Stimulated activated memory B cell treated with anti-CD40 and anti-IgM and Interleukin-4, amounts not matched to agents 10 μg/mL and 1 μg/mL and 100 μg/mL, for 72 hours (primary cell): ENCODE measurements at regions not wholly inside any gene's neighbourhood (a gene's known extent, or its start where the extent isn't known, plus 50 kb on each side); places are given as distances from the start of the nearest gene placed in this dataset.
A peak's percentile ranks its signal among the peaks of the same experiment; 100 is the strongest.

ENCODE experiments used
- ATAC-seq: fragments of 150-1000 bp; cut with Tn5 transposase; 2 replicates; pipeline ENCODE4 v1.10.0; 2021
- H3K27ac Mint-ChIP-seq: one replicate; pipeline ENCODE4 v1.8.0; 2022; ENCODE audit warnings: mild to moderate bottlenecking, mixed read lengths
- H3K27me3 Mint-ChIP-seq: one replicate; pipeline ENCODE4 v1.8.0; 2022; ENCODE audit warnings: mixed read lengths
- H3K36me3 Mint-ChIP-seq: one replicate; pipeline ENCODE4 v1.8.0; 2022; ENCODE audit warnings: mixed read lengths
- H3K4me1 Mint-ChIP-seq: one replicate; pipeline ENCODE4 v1.8.0; 2022; ENCODE audit warnings: mixed read lengths
- H3K4me3 Mint-ChIP-seq: one replicate; pipeline ENCODE4 v1.8.0; 2022; ENCODE audit warnings: mild to moderate bottlenecking, moderate library complexity, mixed read lengths
- H3K9me3 Mint-ChIP-seq: one replicate; pipeline ENCODE4 v1.8.0; 2022; ENCODE audit warnings: mixed read lengths

DNA sequence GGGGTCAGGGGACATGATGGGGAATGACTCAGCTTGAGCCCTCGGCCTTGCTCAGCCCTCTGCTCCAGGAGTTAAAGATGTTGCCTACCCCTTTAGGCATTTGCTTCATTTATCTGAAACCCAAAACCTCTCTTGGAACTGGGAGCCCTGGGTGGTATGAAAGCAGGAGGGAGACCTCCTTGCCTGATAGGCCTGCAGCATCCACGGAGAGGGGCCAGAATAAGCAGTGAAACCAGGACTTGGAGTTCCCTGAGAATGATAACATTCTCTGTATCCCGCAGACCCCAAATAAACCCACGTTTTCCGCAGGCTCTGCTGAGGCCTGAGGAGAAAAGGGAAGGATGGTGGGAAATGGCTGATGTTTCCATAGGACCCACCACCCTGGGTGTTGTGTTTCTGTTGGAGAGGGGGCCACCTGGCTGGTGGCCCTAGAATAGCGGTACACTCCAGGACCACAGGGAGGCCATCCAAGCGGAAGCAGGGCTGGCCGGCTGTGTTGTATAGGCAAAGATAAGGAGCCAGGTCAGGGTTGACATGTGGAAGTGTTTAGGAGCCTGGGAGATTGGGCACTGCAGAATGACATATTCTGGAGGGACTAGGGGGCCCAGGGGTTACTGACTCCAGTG, 77.4 kb downstream of the FOXD2 start:
- no peak for ATAC-seq
- H3K4me3 Mint-ChIP-seq: no peak overlapping the region
- H3K36me3 Mint-ChIP-seq: no peaks in the 10 kb centered on the region
- peaks cover 50% of the 10 kb centered on the region for H3K27me3 Mint-ChIP-seq
- H3K9me3 Mint-ChIP-seq: peaks cover 3% of the 10 kb centered on the region
- no peak overlapping the region for H3K27ac Mint-ChIP-seq
- no peaks in the 10 kb centered on the region for H3K4me1 Mint-ChIP-seq

DNA sequence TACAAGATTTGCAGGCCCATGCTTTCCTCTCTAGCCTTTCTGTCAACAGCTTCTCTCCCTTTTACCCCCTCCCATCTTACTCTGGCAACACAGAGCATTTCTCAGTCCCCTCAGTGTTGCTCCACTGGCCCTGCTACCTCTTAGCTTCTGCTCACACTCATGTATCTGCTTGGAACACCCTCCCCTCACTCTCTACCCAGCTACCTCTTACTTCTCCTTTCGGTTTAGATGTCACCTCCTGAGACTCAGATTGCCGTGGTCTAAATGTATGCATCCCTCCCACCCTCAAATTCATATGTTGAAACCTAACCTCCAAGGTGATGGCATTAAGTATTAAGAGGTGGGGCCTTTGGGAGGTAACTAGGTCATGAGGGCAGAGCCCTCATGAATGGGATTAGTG, 80.1 kb downstream of the FOXD2 start:
- H3K36me3 Mint-ChIP-seq: no peaks in the 10 kb centered on the region
- H3K9me3 Mint-ChIP-seq: no peaks in the 10 kb centered on the region
- peaks cover 36% of the 10 kb centered on the region for H3K27me3 Mint-ChIP-seq
- no peaks in the 10 kb centered on the region for H3K4me1 Mint-ChIP-seq
- H3K27ac Mint-ChIP-seq: no peak overlapping the region
- no peak for ATAC-seq
- no peak overlapping the region for H3K4me3 Mint-ChIP-seq

DNA sequence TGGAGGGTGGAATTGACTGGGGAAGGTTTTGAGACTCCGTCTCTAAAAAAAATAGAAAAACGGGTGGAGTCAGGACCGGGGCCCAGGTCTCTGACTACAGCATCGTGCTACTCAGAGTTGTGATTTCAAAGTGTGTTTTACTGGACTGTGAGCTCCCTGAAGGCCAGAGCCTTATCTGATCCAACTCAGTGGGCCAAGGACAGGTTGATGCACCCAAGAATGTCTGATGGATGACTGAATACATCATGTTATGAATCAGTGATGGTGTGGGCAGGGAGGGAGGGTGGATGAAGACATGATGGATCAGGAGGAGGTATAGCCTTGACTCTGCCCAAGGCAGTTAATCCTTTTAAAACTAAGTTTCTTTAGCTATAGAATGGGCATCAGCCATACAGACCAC, 81.6 kb downstream of the FOXD2 start:
- Mint-ChIP-seq H3K4me3 (no peak overlapping the region), H3K27ac (no peak overlapping the region), H3K9me3 (no peaks in the 10 kb centered on the region), H3K27me3 (peaks cover 47% of the 10 kb centered on the region), H3K36me3 (no peaks in the 10 kb centered on the region), H3K4me1 (no peaks in the 10 kb centered on the region)
- ATAC-seq: no peak

DNA sequence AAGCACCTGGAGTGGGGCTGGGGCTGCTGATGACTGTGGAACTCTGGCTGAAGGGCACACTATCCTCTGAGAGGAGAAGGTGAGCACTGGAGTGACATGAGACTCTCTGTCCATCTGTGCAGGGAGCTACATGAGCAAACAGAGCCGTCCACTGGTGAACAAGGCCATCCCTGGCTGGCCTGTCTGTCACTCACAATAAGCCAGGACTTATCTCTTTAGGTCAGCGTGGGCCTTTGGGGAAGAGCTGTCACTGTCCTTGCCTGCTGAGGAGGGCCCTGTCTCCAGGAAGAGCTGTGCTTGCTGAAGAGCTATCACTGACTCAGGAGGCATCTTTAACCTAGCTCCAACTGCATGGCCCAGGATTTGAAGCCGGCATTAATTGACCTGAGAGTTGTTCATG, 82.1 kb downstream of the FOXD2 start:
- no peak overlapping the region for H3K4me3 Mint-ChIP-seq
- no peak overlapping the region for H3K27ac Mint-ChIP-seq
- no peaks in the 10 kb centered on the region for H3K9me3 Mint-ChIP-seq
- H3K4me1 Mint-ChIP-seq: no peaks in the 10 kb centered on the region
- ATAC-seq: no peak
- no peaks in the 10 kb centered on the region for H3K36me3 Mint-ChIP-seq
- H3K27me3 Mint-ChIP-seq: peaks cover 52% of the 10 kb centered on the region

DNA sequence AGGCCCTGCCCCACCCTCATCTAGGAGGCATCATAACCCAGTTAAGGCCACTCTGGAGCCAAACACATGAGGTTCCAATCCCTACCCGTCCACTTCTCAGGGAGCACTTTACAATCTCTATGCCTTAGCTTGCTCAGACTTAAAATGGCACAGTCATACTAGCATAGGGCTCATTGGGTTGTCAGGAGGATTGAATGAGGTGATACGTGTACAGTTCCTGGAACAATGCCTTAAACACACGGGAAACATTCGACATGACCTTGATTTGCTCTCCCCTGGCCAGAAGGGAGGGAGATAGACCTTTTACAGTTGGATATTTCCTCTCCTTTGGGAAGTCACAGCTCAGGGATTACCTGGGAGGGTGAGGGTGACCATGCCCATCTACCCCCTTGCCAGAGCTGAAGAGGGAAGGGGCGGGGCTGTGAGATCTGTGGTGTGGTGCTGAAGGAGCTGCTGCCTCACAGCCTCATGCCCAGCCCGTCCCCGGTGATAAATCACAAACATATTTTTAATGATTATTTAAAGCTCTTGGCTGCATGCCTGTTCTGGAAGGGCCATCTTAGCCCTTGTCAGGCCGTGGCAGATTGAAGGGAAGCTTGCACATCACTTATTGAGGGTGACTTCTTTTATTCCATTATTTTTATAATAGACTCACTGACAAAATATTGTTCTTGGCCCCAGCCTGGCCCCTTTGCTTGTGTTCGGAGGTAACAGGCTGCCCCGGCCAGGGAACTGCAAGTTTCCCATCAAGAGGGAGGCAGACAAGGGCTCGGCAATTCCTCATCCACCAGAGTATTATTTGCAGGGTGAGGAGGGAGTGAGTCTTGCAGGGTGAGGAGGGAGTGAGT, 83.4 kb downstream of the FOXD2 start:
- Mint-ChIP-seq H3K4me3 (no peak overlapping the region), H3K9me3 (no peaks in the 10 kb centered on the region), H3K4me1 (no peaks in the 10 kb centered on the region), H3K27ac (no peak overlapping the region), H3K36me3 (no peaks in the 10 kb centered on the region), H3K27me3 (peaks cover 45% of the 10 kb centered on the region)
- no peak for ATAC-seq

DNA sequence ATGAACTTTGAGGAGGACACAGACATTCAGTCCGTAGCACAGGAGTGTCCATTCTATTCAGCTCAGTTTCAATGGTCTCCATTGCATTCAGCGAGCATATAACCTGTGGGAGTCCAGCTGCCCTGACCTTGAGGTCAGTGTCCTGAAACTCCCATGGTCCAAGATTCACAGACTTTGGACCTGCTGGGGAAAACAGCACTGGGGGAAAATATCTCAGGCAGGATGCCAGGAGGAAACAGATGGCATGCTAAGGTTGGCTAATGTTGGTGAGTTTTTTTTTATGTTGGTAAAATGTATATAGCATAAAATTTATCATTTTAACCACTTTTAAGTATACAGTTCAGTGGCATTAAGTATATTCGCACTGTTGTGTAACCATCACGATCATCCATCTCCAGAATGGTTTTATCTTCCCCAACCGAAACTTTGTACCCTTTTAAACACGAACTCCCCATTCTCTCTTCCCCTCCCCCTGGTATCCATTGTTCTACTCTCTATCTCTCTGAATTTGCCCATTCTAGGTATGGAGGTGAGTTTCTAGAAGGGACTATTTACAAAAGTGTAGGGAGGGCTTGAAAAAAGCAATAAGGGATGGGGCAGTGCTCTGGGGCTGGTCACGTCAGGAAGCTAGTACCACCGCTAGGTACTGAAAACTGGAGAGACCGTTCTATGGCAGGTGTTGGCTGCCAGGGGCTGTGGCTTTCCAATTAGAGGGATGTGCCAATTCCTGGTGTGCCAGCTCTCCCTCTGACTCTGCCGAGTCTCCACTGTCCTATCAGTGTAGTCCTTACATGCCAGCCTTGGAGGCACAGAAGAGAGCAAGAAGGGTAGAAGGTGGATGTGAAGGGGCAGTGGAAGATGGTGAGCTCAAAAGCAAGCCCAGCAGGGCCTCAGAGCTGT, 85.3 kb downstream of the FOXD2 start:
- Mint-ChIP-seq H3K4me1 (no peaks in the 10 kb centered on the region), H3K36me3 (no peaks in the 10 kb centered on the region), H3K4me3 (no peak overlapping the region), H3K9me3 (peaks cover 5% of the 10 kb centered on the region), H3K27ac (no peak overlapping the region), H3K27me3 (peaks cover 43% of the 10 kb centered on the region)
- ATAC-seq: no peak

DNA sequence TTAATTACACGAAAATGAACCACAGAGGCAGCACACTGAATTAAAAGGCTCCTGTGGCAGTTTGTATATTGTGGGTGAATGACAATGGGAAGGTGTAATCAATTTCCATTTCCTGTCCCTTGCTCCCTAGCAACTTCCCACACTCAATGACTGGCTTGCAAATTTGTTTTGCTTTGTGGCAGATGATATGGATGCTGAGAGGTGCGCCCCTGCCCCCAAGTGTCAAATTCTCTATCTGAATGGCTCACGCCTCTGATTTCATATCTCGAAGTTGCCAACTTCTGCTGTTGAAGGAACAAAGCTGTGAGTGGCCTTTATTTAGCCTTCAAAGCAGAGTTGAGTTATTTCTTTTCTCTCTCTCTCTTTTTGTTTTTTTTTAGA, 86.0 kb downstream of the FOXD2 start:
- H3K4me3 Mint-ChIP-seq: no peak overlapping the region
- peaks cover 5% of the 10 kb centered on the region for H3K9me3 Mint-ChIP-seq
- H3K4me1 Mint-ChIP-seq: no peaks in the 10 kb centered on the region
- ATAC-seq: no peak
- H3K27ac Mint-ChIP-seq: no peak overlapping the region
- H3K27me3 Mint-ChIP-seq: peaks cover 43% of the 10 kb centered on the region
- H3K36me3 Mint-ChIP-seq: no peaks in the 10 kb centered on the region

DNA sequence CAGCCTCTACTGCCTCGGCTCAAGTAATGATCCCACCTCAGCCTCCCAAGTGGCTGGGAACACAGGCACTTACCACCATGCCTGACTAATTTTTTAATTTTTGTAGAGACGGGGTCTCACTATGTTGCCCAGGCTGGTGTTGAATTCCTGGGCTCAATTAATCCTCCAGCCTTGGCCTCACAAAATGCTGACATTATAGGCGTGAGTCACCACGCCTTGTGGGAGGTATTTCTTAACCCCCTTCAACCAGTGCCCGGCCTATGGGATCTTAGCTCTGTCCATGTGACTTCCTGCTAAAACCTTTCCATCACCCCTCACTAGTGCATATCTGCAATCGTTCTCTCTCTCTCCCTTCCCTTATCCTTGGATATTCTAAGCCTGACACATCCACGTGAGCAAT, 86.4 kb downstream of the FOXD2 start:
- Mint-ChIP-seq H3K4me3 (no peak overlapping the region), H3K4me1 (no peaks in the 10 kb centered on the region), H3K27me3 (peaks cover 43% of the 10 kb centered on the region), H3K9me3 (peaks cover 5% of the 10 kb centered on the region), H3K36me3 (no peaks in the 10 kb centered on the region), H3K27ac (no peak overlapping the region)
- ATAC-seq: no peak

DNA sequence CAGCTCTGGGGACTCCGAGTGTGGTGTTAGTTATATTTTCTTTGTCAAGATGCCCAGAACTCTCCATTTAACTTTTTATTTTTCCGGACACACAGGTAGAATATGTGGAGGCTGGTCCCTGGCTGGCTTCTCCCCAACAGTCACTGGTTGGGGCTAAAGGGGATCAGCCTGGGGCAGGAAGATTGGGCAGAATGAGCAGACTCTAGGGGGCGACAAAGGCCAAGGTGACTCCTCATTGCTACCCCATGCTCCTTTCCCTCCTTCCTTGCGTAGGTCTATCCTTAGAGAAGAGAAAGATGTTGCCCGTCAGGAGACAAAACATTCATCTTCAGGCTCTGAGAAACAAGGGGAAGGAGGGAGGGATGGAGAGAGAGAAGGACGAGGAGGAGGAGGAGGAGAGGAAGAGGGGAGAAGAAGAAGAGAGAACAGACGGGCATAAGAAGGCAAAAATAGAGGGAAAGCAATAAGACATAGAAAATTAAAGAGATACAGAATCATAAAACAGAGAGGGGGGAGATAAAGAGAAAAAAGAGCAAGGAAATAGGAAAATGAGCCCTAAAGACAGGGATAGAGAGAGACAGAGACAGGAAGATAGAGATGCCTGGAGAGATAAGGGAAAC, 89.9 kb downstream of the FOXD2 start:
- ATAC-seq: no peak
- H3K4me3 Mint-ChIP-seq: no peak overlapping the region
- H3K9me3 Mint-ChIP-seq: peaks cover 5% of the 10 kb centered on the region
- no peaks in the 10 kb centered on the region for H3K4me1 Mint-ChIP-seq
- no peaks in the 10 kb centered on the region for H3K36me3 Mint-ChIP-seq
- H3K27ac Mint-ChIP-seq: no peak overlapping the region
- peaks cover 68% of the 10 kb centered on the region for H3K27me3 Mint-ChIP-seq

DNA sequence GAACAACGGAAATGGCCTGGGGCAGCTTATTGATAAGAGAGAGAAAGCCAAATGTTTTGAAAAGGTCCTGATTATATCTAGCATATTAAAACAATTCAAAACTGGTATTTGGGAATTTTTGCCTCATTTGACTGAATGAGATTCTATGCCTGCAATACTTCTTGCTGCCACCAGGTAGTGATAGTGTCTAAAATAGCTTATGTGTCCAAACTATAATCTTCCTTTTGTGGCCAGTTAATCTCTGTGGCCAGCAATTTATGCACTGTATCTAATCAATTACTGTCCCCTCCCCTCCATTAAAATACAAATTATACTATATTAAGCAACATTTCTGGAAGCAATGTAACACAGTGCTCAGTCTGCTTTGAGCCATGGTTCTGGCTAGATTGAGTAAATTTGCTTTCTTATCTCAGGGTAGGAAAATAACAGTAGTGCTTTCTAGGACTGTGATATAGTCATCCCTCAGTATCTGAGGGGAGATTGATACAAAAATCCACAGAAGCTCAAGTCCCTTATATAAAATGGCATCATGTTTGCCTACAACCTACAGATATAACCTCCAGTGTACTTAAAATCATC, 91.8 kb downstream of the FOXD2 start:
- H3K4me3 Mint-ChIP-seq: no peak overlapping the region
- peaks cover 5% of the 10 kb centered on the region for H3K9me3 Mint-ChIP-seq
- peaks cover 11% of the 10 kb centered on the region for H3K4me1 Mint-ChIP-seq
- ATAC-seq: no peak
- no peaks in the 10 kb centered on the region for H3K36me3 Mint-ChIP-seq
- H3K27ac Mint-ChIP-seq: no peak overlapping the region
- peaks cover 68% of the 10 kb centered on the region for H3K27me3 Mint-ChIP-seq

DNA sequence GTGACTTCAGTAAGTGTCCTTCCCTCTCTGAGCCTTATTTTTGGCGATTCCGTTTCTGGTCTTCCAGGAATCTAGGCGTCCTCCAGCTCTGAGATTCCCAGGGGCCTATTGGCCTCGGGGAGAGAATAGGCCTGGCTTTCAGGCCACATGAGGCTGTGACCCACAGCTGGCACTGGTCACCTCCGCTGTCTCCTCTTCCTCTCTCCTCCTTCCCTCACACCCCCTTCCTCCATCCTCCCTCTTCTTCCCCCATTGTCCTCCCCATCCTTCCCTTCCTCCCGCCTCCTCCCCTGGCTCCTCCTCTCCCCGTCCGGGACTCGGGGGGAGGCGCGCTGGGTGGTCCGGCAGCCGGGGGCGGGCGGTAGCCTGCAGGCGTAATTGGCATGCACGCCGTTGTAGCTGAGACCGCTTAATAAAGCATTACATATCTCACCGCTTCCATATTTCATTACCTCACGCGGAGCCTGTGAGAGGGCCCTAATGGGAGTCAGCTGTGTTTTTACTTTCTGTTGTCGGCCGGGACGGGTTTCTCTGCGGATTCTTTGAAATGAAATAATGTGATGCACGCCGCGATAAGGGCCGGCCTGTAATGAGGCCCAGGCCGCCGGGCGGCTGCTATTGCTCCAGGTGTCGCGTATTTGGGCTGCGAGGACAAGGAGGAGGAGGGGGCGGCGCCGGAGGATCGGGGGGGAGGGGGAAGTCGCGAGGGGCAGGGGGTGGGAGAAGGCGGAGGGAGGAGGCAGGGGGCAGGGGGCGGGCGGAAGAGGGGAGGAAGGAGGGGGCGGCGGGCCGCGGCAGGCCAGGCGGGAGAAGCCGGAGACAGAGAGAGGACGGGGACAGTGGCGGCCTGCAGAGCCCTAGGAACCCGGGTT, 95.3 kb downstream of the FOXD2 start:
- peaks cover under 1% of the 10 kb centered on the region for H3K9me3 Mint-ChIP-seq
- peak overlapping the region; percentile 72 for H3K4me3 Mint-ChIP-seq
- no peaks in the 10 kb centered on the region for H3K36me3 Mint-ChIP-seq
- peaks cover 11% of the 10 kb centered on the region for H3K4me1 Mint-ChIP-seq
- peaks cover 62% of the 10 kb centered on the region for H3K27me3 Mint-ChIP-seq
- no peak overlapping the region for H3K27ac Mint-ChIP-seq
- ATAC-seq: no peak

DNA sequence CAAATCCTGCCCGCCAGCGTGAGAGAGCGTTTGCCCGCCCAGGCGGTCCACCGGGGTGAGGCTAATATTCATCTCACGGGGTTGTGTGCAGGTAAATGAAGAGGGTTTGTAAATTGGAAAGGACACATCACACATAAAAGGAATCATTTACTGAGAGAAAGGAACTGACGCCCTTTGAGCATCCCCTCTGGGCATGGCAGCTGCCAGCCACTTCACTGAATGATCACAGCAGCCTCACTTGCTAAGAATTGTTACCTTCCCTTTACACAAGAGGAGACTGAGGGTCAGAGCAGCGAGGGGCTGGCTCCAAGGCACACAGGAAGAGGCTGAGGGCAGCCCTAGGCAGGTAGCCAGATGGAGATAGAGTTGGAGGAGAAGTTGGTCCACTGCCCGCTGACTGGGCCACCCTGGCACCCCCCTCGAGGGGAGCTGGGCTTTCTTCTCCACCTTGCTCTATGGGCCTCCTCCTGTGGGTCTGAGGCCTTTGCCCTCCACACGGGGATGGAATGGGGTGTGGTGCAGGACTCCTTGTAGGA, 96.0 kb downstream of the FOXD2 start:
- no peak for ATAC-seq
- H3K27me3 Mint-ChIP-seq: peaks cover 58% of the 10 kb centered on the region

DNA sequence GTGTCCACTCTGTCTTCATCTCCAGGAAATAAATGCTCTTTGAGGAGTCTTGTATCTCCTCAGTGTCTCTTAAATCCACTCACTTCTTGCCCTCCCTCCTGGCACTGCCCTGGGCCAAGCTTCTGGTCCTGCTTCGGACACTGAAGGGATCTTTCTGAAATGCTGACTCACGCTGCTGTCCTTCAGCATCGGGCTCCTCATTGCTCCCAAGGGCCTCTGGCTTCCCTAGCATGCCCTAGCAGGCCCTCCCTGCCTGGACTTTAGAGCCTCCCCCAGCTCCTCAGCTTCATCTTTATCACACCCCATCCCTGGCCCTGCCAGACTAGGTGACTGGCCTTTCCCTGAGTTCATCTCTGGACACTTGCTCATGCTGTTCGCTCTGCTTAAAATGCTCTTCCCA, 96.6 kb downstream of the FOXD2 start:
- Mint-ChIP-seq H3K27me3 (peaks cover 58% of the 10 kb centered on the region), H3K9me3 (no peaks in the 10 kb centered on the region), H3K36me3 (no peaks in the 10 kb centered on the region), H3K4me3 (no peak overlapping the region), H3K4me1 (peaks cover 11% of the 10 kb centered on the region), H3K27ac (no peak overlapping the region)
- no peak for ATAC-seq

More for the DNA sequence above, 96.0 kb downstream of the FOXD2 start:
- Mint-ChIP-seq H3K4me3 (no peak overlapping the region), H3K36me3 (no peaks in the 10 kb centered on the region), H3K27ac (no peak overlapping the region), H3K9me3 (no peaks in the 10 kb centered on the region), H3K4me1 (peaks cover 11% of the 10 kb centered on the region)

DNA sequence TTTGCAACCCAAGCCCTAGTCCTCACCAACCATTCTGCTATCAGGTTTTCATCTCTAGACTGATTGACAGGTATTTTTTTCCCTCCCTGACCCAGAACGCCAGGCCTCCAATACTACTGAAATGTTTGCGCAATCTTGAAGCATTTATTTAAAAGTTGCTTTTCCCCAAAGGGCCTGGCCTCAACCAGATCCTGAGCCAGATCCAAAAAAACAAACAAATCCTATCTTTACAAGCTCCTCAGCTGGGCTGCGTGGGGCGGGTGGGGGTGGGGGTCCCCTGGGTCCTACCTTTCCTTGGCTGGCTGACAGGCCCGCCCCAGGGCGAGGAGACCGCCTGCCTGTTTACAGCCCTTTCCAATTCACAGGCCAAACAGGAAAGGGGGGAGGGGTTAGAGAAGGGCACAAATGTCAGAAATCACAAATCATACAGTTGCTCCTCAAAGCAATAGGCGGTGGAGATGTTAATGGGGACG, 98.8 kb downstream of the FOXD2 start:
- Mint-ChIP-seq H3K9me3 (peaks cover 2% of the 10 kb centered on the region), H3K36me3 (no peaks in the 10 kb centered on the region), H3K4me1 (peaks cover 11% of the 10 kb centered on the region), H3K27me3 (peaks cover 43% of the 10 kb centered on the region), H3K4me3 (no peak overlapping the region), H3K27ac (no peak overlapping the region)
- ATAC-seq: no peak
